Glutamatergic neuron (in vitro differentiated cells): ENCODE measurements at regions not wholly inside any gene's neighbourhood (a gene's known extent, or its start where the extent isn't known, plus 50 kb on each side); places are given as distances from the start of the nearest gene placed in this dataset.

Experiments used
- DNase-seq: peaks from one replicate; pipeline ENCODE4 v3.0.0; 2022
- H3K27ac Mint-ChIP-seq: one replicate; pipeline ENCODE4 v1.8.0; 2020; ENCODE audit warnings: mild to moderate bottlenecking, mixed read lengths, inconsistent platforms; ENCODE audit not compliant: unreplicated experiment
- H3K27me3 Mint-ChIP-seq: one replicate; pipeline ENCODE4 v1.8.0; 2020; ENCODE audit warnings: mild to moderate bottlenecking, moderate library complexity, mixed read lengths, inconsistent platforms; ENCODE audit not compliant: unreplicated experiment
- H3K36me3 Mint-ChIP-seq: one replicate; pipeline ENCODE4 v1.8.0; 2020; ENCODE audit warnings: mild to moderate bottlenecking, mixed read lengths, inconsistent platforms; ENCODE audit not compliant: unreplicated experiment
- H3K4me1 Mint-ChIP-seq: one replicate; pipeline ENCODE4 v1.8.0; 2020; ENCODE audit warnings: mild to moderate bottlenecking, low read depth, mixed read lengths, inconsistent platforms; ENCODE audit not compliant: unreplicated experiment
- H3K4me3 Mint-ChIP-seq: one replicate; pipeline ENCODE4 v1.8.0; 2020; ENCODE audit warnings: mild to moderate bottlenecking, mixed read lengths, inconsistent platforms; ENCODE audit not compliant: unreplicated experiment
- H3K9me3 Mint-ChIP-seq: one replicate; pipeline ENCODE4 v1.8.0; 2020; ENCODE audit warnings: mild to moderate bottlenecking, moderate library complexity, mixed read lengths, inconsistent platforms; ENCODE audit not compliant: unreplicated experiment
- TF ChIP-seq, protein P1 (sequence below): fragments of 200-600 bp; sonication (generic); IDR thresholded peaks from one replicate; pipeline ENCODE4 v1.5.0; 2021; ENCODE audit not compliant: partially characterized antibody, unreplicated experiment

DNA sequence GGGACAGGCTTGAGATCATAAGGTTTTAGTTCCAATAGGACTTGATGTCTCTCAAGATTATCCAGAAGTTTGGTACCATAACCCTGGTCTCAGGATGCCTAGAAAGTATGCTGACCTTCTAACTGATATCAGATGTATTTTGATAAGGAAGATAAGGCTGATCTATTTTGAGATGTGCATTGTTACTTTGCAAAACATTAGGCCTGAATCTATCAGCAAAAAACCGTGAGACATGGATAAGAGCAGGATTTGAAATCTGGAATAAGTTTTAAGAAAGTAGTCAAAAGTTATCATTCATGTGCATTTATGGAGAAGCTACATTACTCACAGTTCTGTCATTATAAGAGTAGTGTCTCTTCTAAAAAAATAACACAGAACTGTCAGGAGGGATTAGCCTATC, 467.1 kb upstream of the HS3ST1 start:
- Mint-ChIP-seq H3K4me1 (no peaks in the 10 kb centered on the region), H3K27ac (no peak overlapping the region), H3K27me3 (no peaks in the 10 kb centered on the region), H3K36me3 (peaks cover 11% of the 10 kb centered on the region), H3K4me3 (no peak overlapping the region), H3K9me3 (no peaks in the 10 kb centered on the region)
- TF ChIP-seq, protein P1, sequence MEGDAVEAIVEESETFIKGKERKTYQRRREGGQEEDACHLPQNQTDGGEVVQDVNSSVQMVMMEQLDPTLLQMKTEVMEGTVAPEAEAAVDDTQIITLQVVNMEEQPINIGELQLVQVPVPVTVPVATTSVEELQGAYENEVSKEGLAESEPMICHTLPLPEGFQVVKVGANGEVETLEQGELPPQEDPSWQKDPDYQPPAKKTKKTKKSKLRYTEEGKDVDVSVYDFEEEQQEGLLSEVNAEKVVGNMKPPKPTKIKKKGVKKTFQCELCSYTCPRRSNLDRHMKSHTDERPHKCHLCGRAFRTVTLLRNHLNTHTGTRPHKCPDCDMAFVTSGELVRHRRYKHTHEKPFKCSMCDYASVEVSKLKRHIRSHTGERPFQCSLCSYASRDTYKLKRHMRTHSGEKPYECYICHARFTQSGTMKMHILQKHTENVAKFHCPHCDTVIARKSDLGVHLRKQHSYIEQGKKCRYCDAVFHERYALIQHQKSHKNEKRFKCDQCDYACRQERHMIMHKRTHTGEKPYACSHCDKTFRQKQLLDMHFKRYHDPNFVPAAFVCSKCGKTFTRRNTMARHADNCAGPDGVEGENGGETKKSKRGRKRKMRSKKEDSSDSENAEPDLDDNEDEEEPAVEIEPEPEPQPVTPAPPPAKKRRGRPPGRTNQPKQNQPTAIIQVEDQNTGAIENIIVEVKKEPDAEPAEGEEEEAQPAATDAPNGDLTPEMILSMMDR, result no peak
- no peak for DNase-seq

DNA sequence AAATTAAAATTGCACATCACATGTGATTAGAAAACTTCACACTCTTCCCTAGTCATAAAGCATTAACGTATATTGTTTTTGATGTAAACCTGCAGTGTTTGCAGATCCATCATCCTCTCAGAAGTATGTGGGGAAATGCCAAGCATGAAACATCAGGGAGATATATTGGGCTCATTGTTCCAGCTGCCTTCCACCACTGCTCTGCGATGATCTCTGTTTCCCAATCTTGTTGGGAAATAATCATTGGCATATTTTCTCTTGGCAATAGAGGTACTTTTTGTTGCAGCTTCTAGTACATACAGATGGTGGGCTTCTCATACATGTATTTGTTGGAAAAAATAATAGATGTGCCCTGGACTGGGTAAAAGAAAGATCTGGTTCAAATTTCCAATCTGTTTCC, 466.3 kb upstream of the HS3ST1 start:
- H3K27me3 Mint-ChIP-seq, result no peaks in the 10 kb centered on the region
- H3K36me3 Mint-ChIP-seq, result peaks cover 11% of the 10 kb centered on the region
- TF ChIP-seq, protein P1, result no peak
- H3K27ac Mint-ChIP-seq, result no peak overlapping the region
- H3K9me3 Mint-ChIP-seq, result no peaks in the 10 kb centered on the region
- no peak for DNase-seq
- H3K4me1 Mint-ChIP-seq, result no peaks in the 10 kb centered on the region
- H3K4me3 Mint-ChIP-seq, result no peak overlapping the region

DNA sequence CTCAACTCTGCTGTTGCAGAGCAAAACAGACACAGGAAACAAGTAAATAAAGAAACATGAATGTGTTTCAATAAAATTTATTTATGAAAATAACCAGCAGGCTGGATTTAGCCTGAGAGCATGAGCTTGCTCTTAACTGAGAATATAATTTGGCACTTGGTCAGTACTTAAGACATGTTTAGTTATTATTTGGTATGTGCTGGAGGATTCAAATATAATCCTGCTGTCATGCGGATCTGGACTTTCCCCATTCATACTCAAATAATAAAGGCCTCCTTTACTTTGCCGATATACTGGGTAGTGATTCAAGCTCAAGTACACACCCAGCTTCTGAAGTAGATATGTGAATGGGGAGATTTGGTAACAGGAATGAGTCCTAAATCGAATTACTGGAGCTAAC, 465.5 kb upstream of the HS3ST1 start:
- H3K9me3 Mint-ChIP-seq, result no peaks in the 10 kb centered on the region
- no peak overlapping the region for H3K27ac Mint-ChIP-seq
- H3K4me1 Mint-ChIP-seq, result no peaks in the 10 kb centered on the region
- no peaks in the 10 kb centered on the region for H3K27me3 Mint-ChIP-seq
- TF ChIP-seq, protein P1, result no peak
- H3K4me3 Mint-ChIP-seq, result no peak overlapping the region
- no peak for DNase-seq
- peaks cover 11% of the 10 kb centered on the region for H3K36me3 Mint-ChIP-seq

DNA sequence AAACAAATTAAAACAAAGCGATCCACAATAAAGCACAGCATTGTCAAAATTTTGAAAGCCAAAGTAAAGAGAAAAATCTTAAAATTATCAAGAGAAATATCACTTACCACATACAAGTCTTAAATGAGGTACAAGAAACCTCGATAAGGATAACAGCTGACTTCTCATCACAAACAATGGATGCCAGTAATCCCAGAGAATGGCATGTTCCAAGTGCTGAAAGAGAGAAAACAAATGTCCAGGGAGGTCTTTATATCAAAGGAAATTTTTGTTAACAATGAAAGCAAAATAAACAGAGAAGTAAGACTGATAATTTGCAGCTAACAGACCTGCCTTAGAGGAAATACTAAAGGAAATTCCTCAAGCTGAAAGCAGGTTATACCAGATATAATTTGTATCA, 460.4 kb upstream of the HS3ST1 start:
- no peak overlapping the region for H3K4me3 Mint-ChIP-seq
- H3K36me3 Mint-ChIP-seq, result no peaks in the 10 kb centered on the region
- H3K27ac Mint-ChIP-seq, result no peak overlapping the region
- H3K4me1 Mint-ChIP-seq, result no peaks in the 10 kb centered on the region
- TF ChIP-seq, protein P1, result no peak
- no peaks in the 10 kb centered on the region for H3K9me3 Mint-ChIP-seq
- no peak for DNase-seq
- H3K27me3 Mint-ChIP-seq, result no peaks in the 10 kb centered on the region

DNA sequence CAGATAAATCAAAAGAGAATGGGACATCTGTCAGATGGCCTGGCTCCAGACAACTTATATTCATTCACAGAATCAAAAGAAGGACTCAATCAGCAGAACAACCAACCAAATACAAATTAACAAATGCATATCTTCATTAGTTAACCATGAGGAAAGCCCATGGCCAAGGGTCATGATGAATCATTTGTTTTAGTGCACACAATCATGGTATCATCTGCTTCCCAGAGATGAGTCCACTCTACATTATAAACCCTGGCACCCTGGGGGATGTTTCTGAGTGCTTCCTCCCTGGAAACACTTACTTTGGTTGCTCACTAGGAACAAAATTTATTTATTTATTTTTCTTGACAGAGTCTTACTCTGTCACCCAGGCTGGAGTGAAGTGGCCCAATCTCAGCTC, 453.3 kb upstream of the HS3ST1 start:
- H3K4me3 Mint-ChIP-seq, result no peak overlapping the region
- H3K27me3 Mint-ChIP-seq, result no peaks in the 10 kb centered on the region
- no peak overlapping the region for H3K27ac Mint-ChIP-seq
- H3K9me3 Mint-ChIP-seq, result no peaks in the 10 kb centered on the region
- H3K36me3 Mint-ChIP-seq, result no peaks in the 10 kb centered on the region
- DNase-seq, result no peak
- TF ChIP-seq, protein P1, result no peak
- H3K4me1 Mint-ChIP-seq, result no peaks in the 10 kb centered on the region
